ENCODE measurements at regions not wholly inside any gene's neighbourhood (a gene's known extent, or its start where the extent isn't known, plus 50 kb on each side); places are given as distances from the start of the nearest gene placed in this dataset.
"Not testable (repeated sequence)": the region's sequence is repeated elsewhere in the genome, so short reads cannot be mapped to it uniquely, and the experiment has no call there.

- no peak overlapping the region for H3K27ac ChIP-seq
- intact Hi-C loops (cut with DNase I) = no loop called here
- no peaks in the 10 kb centered on the region for H3K4me1 ChIP-seq
- no peaks in the 10 kb centered on the region for H3K36me3 ChIP-seq
- no peaks in the 10 kb centered on the region for H3K27me3 ChIP-seq
- no peak overlapping the region for H3K4me3 ChIP-seq
- TF ChIP-seq POLR2A (IDR thresholded peaks at IDR 0.05) (no peak), POLR2AphosphoS5 (IDR thresholded peaks at IDR 0.05; ENCODE audit: insufficient read depth in 1 of 2, low read depth in 1 of 2) (no peak), CTCF (IDR thresholded peaks at IDR 0.05) (no peak)
- no peaks in the 10 kb centered on the region for H3K9me3 ChIP-seq
- no peak for DNase-seq (ENCODE audit: extremely low spot score in 2 of 2)
These were observed 332.7 kb upstream of the FGF16 start for GRCh38 chrX:77114501-77114900.

GRCh38 chrX:77118686-77119085 is 328.5 kb upstream of the FGF16 start:
- Histone ChIP-seq H3K9me3 (no peaks in the 10 kb centered on the region), H3K4me3 (no peak overlapping the region), H3K36me3 (no peaks in the 10 kb centered on the region), H3K4me1 (no peaks in the 10 kb centered on the region), H3K27me3 (no peaks in the 10 kb centered on the region), H3K27ac (no peak overlapping the region)
- intact Hi-C loops (cut with DNase I) = no loop called here
- no peak for DNase-seq (ENCODE audit: extremely low spot score in 2 of 2)
- no peak for TF ChIP-seq POLR2AphosphoS5 (IDR thresholded peaks at IDR 0.05; ENCODE audit: insufficient read depth in 1 of 2, low read depth in 1 of 2)
- no peak for TF ChIP-seq CTCF (IDR thresholded peaks at IDR 0.05)
- no peak for TF ChIP-seq POLR2A (IDR thresholded peaks at IDR 0.05)

- no peaks in the 10 kb centered on the region for H3K9me3 ChIP-seq
- no peak overlapping the region for H3K27ac ChIP-seq
- no peak for DNase-seq (ENCODE audit: extremely low spot score in 2 of 2)
- H3K36me3 ChIP-seq = no peaks in the 10 kb centered on the region
- no peaks in the 10 kb centered on the region for H3K27me3 ChIP-seq
- intact Hi-C loops (cut with DNase I) = no loop called here
- no peak for TF ChIP-seq POLR2A (IDR thresholded peaks at IDR 0.05)
- H3K4me1 ChIP-seq = no peaks in the 10 kb centered on the region
- H3K4me3 ChIP-seq = no peak overlapping the region
These were observed 327.5 kb upstream of the FGF16 start for GRCh38 chrX:77119706-77120105.

GRCh38 chrX:77123917-77124316 is 323.3 kb upstream of the FGF16 start:
- H3K27ac ChIP-seq; H3K4me1 ChIP-seq; H3K36me3 ChIP-seq; H3K9me3 ChIP-seq; H3K4me3 ChIP-seq; intact Hi-C loops (cut with DNase I); H3K27me3 ChIP-seq; DNase-seq (ENCODE audit: extremely low spot score in 2 of 2): not testable (repeated sequence)

- intact Hi-C loops (cut with DNase I); H3K36me3 ChIP-seq; H3K4me1 ChIP-seq; H3K27me3 ChIP-seq; H3K27ac ChIP-seq; H3K9me3 ChIP-seq; H3K4me3 ChIP-seq; DNase-seq (ENCODE audit: extremely low spot score in 2 of 2): not testable (repeated sequence)
These were observed 319.6 kb upstream of the FGF16 start for GRCh38 chrX:77127571-77127970.

- intact Hi-C loops (cut with DNase I) = no loop called here
- Histone ChIP-seq H3K9me3 (no peaks in the 10 kb centered on the region), H3K27ac (no peak overlapping the region), H3K36me3 (no peaks in the 10 kb centered on the region), H3K27me3 (no peaks in the 10 kb centered on the region), H3K4me1 (no peaks in the 10 kb centered on the region), H3K4me3 (no peak overlapping the region)
- no peak for TF ChIP-seq CTCF (IDR thresholded peaks at IDR 0.05)
- TF ChIP-seq POLR2AphosphoS5 (IDR thresholded peaks at IDR 0.05; ENCODE audit: insufficient read depth in 1 of 2, low read depth in 1 of 2) = no peak
- no peak for TF ChIP-seq POLR2A (IDR thresholded peaks at IDR 0.05)
- no peak for DNase-seq (ENCODE audit: extremely low spot score in 2 of 2)
These were observed 303.3 kb upstream of the FGF16 start for GRCh38 chrX:77143907-77144306.

GRCh38 chrX:77160301-77160700 is 286.9 kb upstream of the FGF16 start:
- peaks cover 3% of the 10 kb centered on the region for H3K9me3 ChIP-seq
- no peak overlapping the region for H3K27ac ChIP-seq
- H3K4me3 ChIP-seq = no peak overlapping the region
- no peak for DNase-seq (ENCODE audit: extremely low spot score in 2 of 2)
- no peaks in the 10 kb centered on the region for H3K27me3 ChIP-seq
- intact Hi-C loops (cut with DNase I) = no loop called here
- no peaks in the 10 kb centered on the region for H3K4me1 ChIP-seq
- no peaks in the 10 kb centered on the region for H3K36me3 ChIP-seq
- TF ChIP-seq POLR2AphosphoS5 (IDR thresholded peaks at IDR 0.05; ENCODE audit: insufficient read depth in 1 of 2, low read depth in 1 of 2) (no peak), CTCF (IDR thresholded peaks at IDR 0.05) (no peak), POLR2A (IDR thresholded peaks at IDR 0.05) (no peak)

Data from vagina (tissue), 2 donors.